B cell (primary cell): ENCODE measurements at regions not wholly inside any gene's neighbourhood (a gene's known extent, or its start where the extent isn't known, plus 50 kb on each side); places are given as distances from the start of the nearest gene placed in this dataset.

ENCODE experiments used
- ATAC-seq: fragments of 200-7000 bp; cut with Tn5 transposase; one replicate; pipeline ENCODE4 v1.10.0; 2021; ENCODE audit warnings: low read depth, mild to moderate bottlenecking, moderate number of reproducible peaks, moderate library complexity
- CTCF ChIA-PET: fragments of 350-600 bp; sonication (Branson Sonifier 250); formaldehyde crosslinking; loops from one replicate; lab custom pipeline; 2021; ENCODE audit warnings: antibody characterized with exemption, inconsistent platforms; lab: Charles Lee
- POLR2A ChIA-PET: fragments of 350-600 bp; sonication (Branson Sonifier 250); formaldehyde crosslinking; loops from one replicate; lab custom pipeline; 2021; ENCODE audit warnings: antibody characterized with exemption; lab: Charles Lee
- DNase-seq: peaks from one replicate; pipeline ENCODE4 v3.0.0; 2013
- H2AFZ ChIP-seq: 2 replicates; pipeline ENCODE4 v1.6.1; 2012; ENCODE audit warnings: mild to moderate bottlenecking, low read depth, low read length; ENCODE audit not compliant: insufficient read depth, poor library complexity, severe bottlenecking
- H3K27ac ChIP-seq, 2 donors: 1 replicate in 1 of 2; 2 replicates in 1 of 2; pipeline ENCODE4 v1.5.1; 2012 to 2013; ENCODE audit warnings: low read length in 2 of 2, mild to moderate bottlenecking in 2 of 2, moderate library complexity in 1 of 2
- H3K27me3 ChIP-seq, 4 experiments: fragments of 200-600 bp in 1 of 4; sonication (generic) in 1 of 4; replicated peaks in 1 of 4; 1 replicate in 2 of 4; 2 replicates in 2 of 4; pipeline versions ENCODE4 v1.6.1 to v1.7.0; 2013 to 2016; ENCODE audit warnings: low read length in 3 of 4, mild to moderate bottlenecking in 2 of 4, mixed read lengths in 1 of 4, moderate library complexity in 1 of 4; ENCODE audit not compliant: insufficient read depth in 4 of 4, control insufficient read depth in 3 of 4; ENCODE audit errors: control extremely low read depth in 1 of 4
- H3K36me3 ChIP-seq, 2 experiments: replicated peaks in 1 of 2; 1 replicate in 1 of 2; 2 replicates in 1 of 2; pipeline versions ENCODE4 v1.6.1 to v1.7.1; 2013; ENCODE audit warnings: low read length in 1 of 2; ENCODE audit not compliant: insufficient read depth in 2 of 2, control insufficient read depth in 1 of 2; ENCODE audit errors: control extremely low read depth in 1 of 2, extremely low read depth in 1 of 2
- H3K4me1 ChIP-seq, 2 donors: fragments of 200-600 bp in 1 of 2; sonication (generic) in 1 of 2; 1 replicate in 1 of 2; 2 replicates in 1 of 2; pipeline versions ENCODE4 v1.5.1 to v1.6.1; 2013 to 2017; ENCODE audit warnings: low read length in 2 of 2; ENCODE audit not compliant: control insufficient read depth in 2 of 2, insufficient read depth in 2 of 2
- H3K4me2 ChIP-seq: replicated peaks from 2 replicates; pipeline ENCODE3; 2012; ENCODE audit warnings: mild to moderate bottlenecking, low read depth, low read length; ENCODE audit not compliant: poor library complexity, severe bottlenecking
- H3K4me3 ChIP-seq, 5 experiments: fragments of 200-600 bp in 1 of 5; sonication (generic) in 1 of 5; 1 replicate in 3 of 5; 2 replicates in 2 of 5; pipeline versions ENCODE4 v1.5.1 to v1.7.0; 2011 to 2016; ENCODE audit warnings: low read length in 4 of 5, mild to moderate bottlenecking in 4 of 5, low read depth in 2 of 5, control low read depth in 1 of 5, moderate library complexity in 1 of 5; ENCODE audit not compliant: insufficient read depth in 1 of 5; ENCODE audit errors: control extremely low read depth in 1 of 5, extremely low read depth in 1 of 5
- H3K79me2 ChIP-seq: fragments of 200-600 bp; sonication (generic); one replicate; pipeline ENCODE4 v1.6.0; 2016; ENCODE audit warnings: low read length; ENCODE audit not compliant: control insufficient read depth, insufficient read depth
- H3K9ac ChIP-seq: fragments of 200-600 bp; sonication (generic); 2 replicates; pipeline ENCODE4 v1.6.1; 2017; ENCODE audit warnings: mild to moderate bottlenecking, low read length, moderate library complexity
- H3K9me3 ChIP-seq, 3 donors: one replicate each; pipeline versions ENCODE4 v1.6.1 to v1.7.1; 2013; ENCODE audit warnings: low read length in 2 of 3; ENCODE audit not compliant: control insufficient read depth in 2 of 3, insufficient read depth in 1 of 3; ENCODE audit errors: control extremely low read depth in 1 of 3
- H4K20me1 ChIP-seq: 2 replicates; pipeline ENCODE4 v1.6.0; 2012; ENCODE audit warnings: mild to moderate bottlenecking, low read length; ENCODE audit not compliant: insufficient read depth, control insufficient read depth, poor library complexity, severe bottlenecking
- H3K27ac Mint-ChIP-seq: one replicate; pipeline ENCODE4 v1.8.0; 2021; ENCODE audit warnings: mixed read lengths
- H3K27me3 Mint-ChIP-seq: one replicate; pipeline ENCODE4 v1.8.0; 2021; ENCODE audit warnings: mixed read lengths
- H3K4me1 Mint-ChIP-seq: one replicate; pipeline ENCODE4 v1.8.0; 2021; ENCODE audit warnings: mixed read lengths
- H3K4me3 Mint-ChIP-seq: one replicate; pipeline ENCODE4 v1.8.0; 2021; ENCODE audit warnings: mixed read lengths
- H3K9me3 Mint-ChIP-seq: one replicate; pipeline ENCODE4 v1.8.0; 2022; ENCODE audit warnings: mixed read lengths; ENCODE audit not compliant: insufficient read depth
- CTCF ChIP-seq: fragments of 200-600 bp; IDR thresholded peaks from one replicate; pipeline ENCODE4 v1.8.0; 2022; ENCODE audit warnings: antibody characterized with exemption, mild to moderate bottlenecking
- EZH2 ChIP-seq: IDR thresholded peaks from 2 replicates; pipeline ENCODE4 v1.6.1; 2012; ENCODE audit warnings: borderline replicate concordance, low read depth, mild to moderate bottlenecking, moderate library complexity, low read length; ENCODE audit not compliant: insufficient read depth, poor library complexity, severe bottlenecking
- WGBS: methylation state at CpG from one replicate; pipeline ENCODE4 v1.1.5; 2013; ENCODE audit warnings: missing lambda C conversion rate; ENCODE audit not compliant: insufficient coverage; 5-methylcytosine and 5-hydroxymethylcytosine counted together
- intact Hi-C: fragments of 100-400 bp; cut with micrococcal nuclease; formaldehyde crosslinking; loops from one replicate; pipeline ENCODE4 v1.10.0; 2022

DNA sequence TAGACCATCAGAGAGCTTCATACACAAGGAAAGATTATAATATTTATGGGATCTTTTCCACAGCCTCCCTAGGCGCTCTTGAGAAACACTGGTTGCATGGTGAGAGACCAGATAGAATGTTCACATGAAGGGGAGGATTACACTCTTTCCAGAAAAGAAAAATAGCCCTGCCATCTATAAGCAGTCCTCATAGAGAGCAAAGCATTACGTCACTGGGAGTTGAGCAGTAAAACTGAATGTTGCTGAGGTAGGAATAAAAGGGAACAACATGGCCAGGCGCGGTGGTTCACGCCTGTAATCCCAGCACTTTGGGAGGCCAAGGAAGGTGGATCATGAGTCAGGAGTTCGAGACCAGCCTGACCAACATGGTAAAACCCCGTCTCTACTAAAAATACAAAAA is 1934.3 kb downstream of the SUCLG1 start:
- no peaks in the 10 kb centered on the region for H3K27me3 Mint-ChIP-seq
- no peak overlapping the region for H3K4me2 ChIP-seq
- H3K4me1 ChIP-seq: no peaks in the 10 kb centered on the region
- ATAC-seq: no peak
- H3K27ac Mint-ChIP-seq: no peak overlapping the region
- intact Hi-C loops: no loop called here
- H4K20me1 ChIP-seq: no peaks in the 10 kb centered on the region
- peaks cover 2% of the 10 kb centered on the region for H3K9me3 Mint-ChIP-seq
- no peak overlapping the region for H3K27ac ChIP-seq
- no peak overlapping the region for H3K4me3 ChIP-seq
- H3K4me3 Mint-ChIP-seq: no peak overlapping the region
- ChIA-PET POLR2A (no interaction called here), CTCF (no interaction called here)
- H3K27me3 ChIP-seq: no peaks in the 10 kb centered on the region
- no peak for TF ChIP-seq EZH2
- no peak for TF ChIP-seq CTCF
- H2AFZ ChIP-seq: no peak overlapping the region
- H3K4me1 Mint-ChIP-seq: no peaks in the 10 kb centered on the region
- WGBS: 86% methylated on average over 5 of the region's 7 CpGs
- DNase-seq: no peak
- H3K9me3 ChIP-seq: no peaks in the 10 kb centered on the region
- no peaks in the 10 kb centered on the region for H3K79me2 ChIP-seq
- no peaks in the 10 kb centered on the region for H3K36me3 ChIP-seq
- no peak overlapping the region for H3K9ac ChIP-seq

DNA sequence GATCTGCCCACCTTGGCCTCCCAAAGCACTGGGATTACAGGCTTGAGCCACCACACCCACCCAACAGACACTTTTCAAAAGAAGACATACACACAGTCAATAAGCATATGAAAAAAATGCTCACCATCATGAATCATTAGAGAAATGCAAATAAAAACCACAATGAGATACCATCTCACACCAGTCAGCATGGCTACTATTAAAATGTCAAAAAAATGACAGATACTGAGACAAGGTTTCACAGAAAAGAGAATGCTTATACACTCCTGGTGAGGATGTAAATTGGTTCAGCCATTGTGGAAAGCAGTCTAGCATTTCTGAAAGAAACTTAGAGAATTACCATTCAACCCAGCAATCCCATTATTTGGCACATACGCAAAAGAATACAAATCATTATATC is 1947.2 kb downstream of the SUCLG1 start:
- DNase-seq (no peak), ATAC-seq (no peak)
- Histone ChIP-seq H4K20me1 (no peaks in the 10 kb centered on the region), H3K4me2 (no peak overlapping the region), H3K27ac (no peak overlapping the region), H2AFZ (no peak overlapping the region), H3K9ac (no peak overlapping the region), H3K79me2 (no peaks in the 10 kb centered on the region), H3K27me3 (no peaks in the 10 kb centered on the region), H3K36me3 (no peaks in the 10 kb centered on the region), H3K9me3 (peaks cover 0 to 15% (median 0%) of the 10 kb centered on the region in 3 donors), H3K4me1 (no peaks in the 10 kb centered on the region), H3K4me3 (no peak overlapping the region)
- CTCF ChIA-PET: no interaction called here
- Mint-ChIP-seq H3K9me3 (no peaks in the 10 kb centered on the region), H3K4me3 (no peak overlapping the region), H3K27ac (no peak overlapping the region), H3K4me1 (no peaks in the 10 kb centered on the region), H3K27me3 (no peaks in the 10 kb centered on the region)
- POLR2A ChIA-PET: no interaction called here
- intact Hi-C loops: no loop called here
- no CpG with 5 or more reads among the region's 1 CpG for WGBS
- no peak for TF ChIP-seq CTCF
- TF ChIP-seq EZH2: no peak
